ENCODE measurements at regions not wholly inside any gene's neighbourhood (a gene's known extent, or its start where the extent isn't known, plus 50 kb on each side); places are given as distances from the start of the nearest gene placed in this dataset.

GRCh38 chr22:34761111-34761510 is 304.8 kb upstream of the ISX start:
- H3K27me3 Mint-ChIP-seq (ENCODE audit: insufficient read depth, low read depth) = peaks cover 3% of the 10 kb centered on the region
- Histone ChIP-seq H3K9me3 (ENCODE audit: low read depth) (no peaks in the 10 kb centered on the region), H3K4me1 (no peaks in the 10 kb centered on the region), H3K27me3 (no peaks in the 10 kb centered on the region), H3K36me3 (no peaks in the 10 kb centered on the region), H3K4me3 (no peak overlapping the region), H3K4me2 (no peak overlapping the region), H3K9ac (no peak overlapping the region), H4K20me1 (ENCODE audit: low read depth) (no peaks in the 10 kb centered on the region), H3K79me2 (ENCODE audit: low read depth) (no peaks in the 10 kb centered on the region), H3K27ac (no peak overlapping the region), H2AFZ (replicated peaks) (no peak overlapping the region), H3F3A (ENCODE audit: low read depth) (no peaks in the 10 kb centered on the region)
- no peaks in the 10 kb centered on the region for H3K9me3 Mint-ChIP-seq
- H3K4me3 Mint-ChIP-seq = no peak overlapping the region
- peaks cover 4% of the 10 kb centered on the region for H3K4me1 Mint-ChIP-seq
- no peak for TF ChIP-seq CTCF (IDR thresholded peaks at IDR 0.05)
- DNase-seq (ENCODE audit: low spot score) = no peak
- no peak overlapping the region for H3K27ac Mint-ChIP-seq
- H3K36me3 Mint-ChIP-seq = no peaks in the 10 kb centered on the region

GRCh38 chr22:34763496-34763895 is 302.5 kb upstream of the ISX start:
- H3K27ac ChIP-seq = no peak overlapping the region
- H3F3A ChIP-seq (ENCODE audit: low read depth) = no peaks in the 10 kb centered on the region
- Mint-ChIP-seq H3K27ac (no peak overlapping the region), H3K9me3 (no peaks in the 10 kb centered on the region), H3K27me3 (ENCODE audit: insufficient read depth, low read depth) (peaks cover 3% of the 10 kb centered on the region), H3K36me3 (no peaks in the 10 kb centered on the region), H3K4me3 (no peak overlapping the region), H3K4me1 (peaks cover 4% of the 10 kb centered on the region)
- no peaks in the 10 kb centered on the region for H3K27me3 ChIP-seq
- no peak overlapping the region for H3K4me2 ChIP-seq
- no peak overlapping the region for H2AFZ ChIP-seq (replicated peaks)
- no peak overlapping the region for H3K9ac ChIP-seq
- no peaks in the 10 kb centered on the region for H3K4me1 ChIP-seq
- H3K79me2 ChIP-seq (ENCODE audit: low read depth) = no peaks in the 10 kb centered on the region
- no peaks in the 10 kb centered on the region for H3K9me3 ChIP-seq (ENCODE audit: low read depth)
- DNase-seq (ENCODE audit: low spot score) = no peak
- H4K20me1 ChIP-seq (ENCODE audit: low read depth) = no peaks in the 10 kb centered on the region
- no peak overlapping the region for H3K4me3 ChIP-seq
- no peaks in the 10 kb centered on the region for H3K36me3 ChIP-seq
- TF ChIP-seq CTCF (IDR thresholded peaks at IDR 0.05) = no peak
- no peak for TF ChIP-seq EZH2 (IDR thresholded peaks at IDR 0.05)
- no peak for TF ChIP-seq EZH2phosphoT487 (IDR thresholded peaks at IDR 0.05)

GRCh38 chr22:34765115-34765514 is 300.8 kb upstream of the ISX start:
- Histone ChIP-seq H3K9ac (no peak overlapping the region), H3K27ac (no peak overlapping the region), H3K4me3 (no peak overlapping the region), H3K9me3 (ENCODE audit: low read depth) (no peaks in the 10 kb centered on the region), H3K4me1 (peaks cover 11% of the 10 kb centered on the region), H4K20me1 (ENCODE audit: low read depth) (no peaks in the 10 kb centered on the region), H2AFZ (replicated peaks) (no peak overlapping the region), H3K4me2 (no peak overlapping the region), H3K27me3 (no peaks in the 10 kb centered on the region), H3F3A (ENCODE audit: low read depth) (no peaks in the 10 kb centered on the region), H3K36me3 (no peaks in the 10 kb centered on the region), H3K79me2 (ENCODE audit: low read depth) (no peaks in the 10 kb centered on the region)
- no peak for TF ChIP-seq EZH2phosphoT487 (IDR thresholded peaks at IDR 0.05)
- no peak for TF ChIP-seq CTCF (IDR thresholded peaks at IDR 0.05)
- TF ChIP-seq EZH2 (IDR thresholded peaks at IDR 0.05) = no peak
- Mint-ChIP-seq H3K4me3 (no peak overlapping the region), H3K27me3 (ENCODE audit: insufficient read depth, low read depth) (peaks cover 3% of the 10 kb centered on the region), H3K27ac (no peak overlapping the region), H3K36me3 (no peaks in the 10 kb centered on the region), H3K4me1 (peaks cover 4% of the 10 kb centered on the region), H3K9me3 (no peaks in the 10 kb centered on the region)
- no peak for DNase-seq (ENCODE audit: low spot score)

- H3K36me3 Mint-ChIP-seq = no peaks in the 10 kb centered on the region
- TF ChIP-seq EZH2phosphoT487 (IDR thresholded peaks at IDR 0.05) (no peak), EZH2 (IDR thresholded peaks at IDR 0.05) (no peak), CTCF (IDR thresholded peaks at IDR 0.05) (no peak)
- peaks cover 3% of the 10 kb centered on the region for H3K27me3 Mint-ChIP-seq (ENCODE audit: insufficient read depth, low read depth)
These were observed 296.6 kb upstream of the ISX start for GRCh38 chr22:34769361-34769760.

More at GRCh38 chr22:34769361-34769760, 296.6 kb upstream of the ISX start:
- Mint-ChIP-seq H3K4me1 (no peaks in the 10 kb centered on the region), H3K9me3 (no peaks in the 10 kb centered on the region), H3K4me3 (no peak overlapping the region), H3K27ac (no peak overlapping the region)
- no peaks in the 10 kb centered on the region for H3K79me2 ChIP-seq (ENCODE audit: low read depth)
- H3K27me3 ChIP-seq = no peaks in the 10 kb centered on the region
- no peak overlapping the region for H2AFZ ChIP-seq (replicated peaks)
- no peak overlapping the region for H3K4me2 ChIP-seq
- H3K4me3 ChIP-seq = no peak overlapping the region
- peaks cover 16% of the 10 kb centered on the region for H3K4me1 ChIP-seq
- no peak overlapping the region for H3K9ac ChIP-seq
- H3K36me3 ChIP-seq = no peaks in the 10 kb centered on the region
- H3K27ac ChIP-seq = no peak overlapping the region
- DNase-seq (ENCODE audit: low spot score) = no peak
- H3K9me3 ChIP-seq (ENCODE audit: low read depth) = no peaks in the 10 kb centered on the region
- no peaks in the 10 kb centered on the region for H3F3A ChIP-seq (ENCODE audit: low read depth)
- H4K20me1 ChIP-seq (ENCODE audit: low read depth) = no peaks in the 10 kb centered on the region
